ENCODE measurements at regions not wholly inside any gene's neighbourhood (a gene's known extent, or its start where the extent isn't known, plus 50 kb on each side); places are given as distances from the start of the nearest gene placed in this dataset.

DNA sequence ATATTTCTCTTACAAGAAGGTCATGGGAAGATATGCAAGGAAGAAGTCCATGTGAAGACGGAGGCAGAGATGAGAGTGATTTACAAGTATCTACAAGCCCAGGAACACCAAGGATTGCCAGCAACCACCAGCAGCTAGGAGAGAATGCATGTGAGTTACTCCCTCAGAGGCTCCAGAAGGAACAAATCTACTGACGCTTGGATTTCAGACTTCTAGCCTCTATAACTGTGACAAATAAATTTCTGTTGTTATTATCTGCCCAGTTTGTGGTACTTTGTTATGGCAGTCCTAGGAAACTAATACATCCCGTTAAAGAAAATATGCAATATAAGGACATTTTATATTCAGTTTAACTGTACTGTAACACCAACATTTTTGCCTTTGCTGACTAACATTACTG is 283.9 kb downstream of the BCHE start:
- no peaks in the 10 kb centered on the region for H3K36me3 ChIP-seq (replicated peaks in 1 of 2; ENCODE audit: insufficient read depth in 1 of 2, low read depth in 2 of 2)
- DNase-seq, result no peak
- H3K4me1 ChIP-seq, result no peaks in the 10 kb centered on the region
- no peak overlapping the region for H3K27ac ChIP-seq
- no peaks in the 10 kb centered on the region for H3K9me3 ChIP-seq
- TF ChIP-seq POLR2A (IDR thresholded peaks at IDR 0.05), result no peak
- TF ChIP-seq, protein P1, sequence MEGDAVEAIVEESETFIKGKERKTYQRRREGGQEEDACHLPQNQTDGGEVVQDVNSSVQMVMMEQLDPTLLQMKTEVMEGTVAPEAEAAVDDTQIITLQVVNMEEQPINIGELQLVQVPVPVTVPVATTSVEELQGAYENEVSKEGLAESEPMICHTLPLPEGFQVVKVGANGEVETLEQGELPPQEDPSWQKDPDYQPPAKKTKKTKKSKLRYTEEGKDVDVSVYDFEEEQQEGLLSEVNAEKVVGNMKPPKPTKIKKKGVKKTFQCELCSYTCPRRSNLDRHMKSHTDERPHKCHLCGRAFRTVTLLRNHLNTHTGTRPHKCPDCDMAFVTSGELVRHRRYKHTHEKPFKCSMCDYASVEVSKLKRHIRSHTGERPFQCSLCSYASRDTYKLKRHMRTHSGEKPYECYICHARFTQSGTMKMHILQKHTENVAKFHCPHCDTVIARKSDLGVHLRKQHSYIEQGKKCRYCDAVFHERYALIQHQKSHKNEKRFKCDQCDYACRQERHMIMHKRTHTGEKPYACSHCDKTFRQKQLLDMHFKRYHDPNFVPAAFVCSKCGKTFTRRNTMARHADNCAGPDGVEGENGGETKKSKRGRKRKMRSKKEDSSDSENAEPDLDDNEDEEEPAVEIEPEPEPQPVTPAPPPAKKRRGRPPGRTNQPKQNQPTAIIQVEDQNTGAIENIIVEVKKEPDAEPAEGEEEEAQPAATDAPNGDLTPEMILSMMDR (IDR thresholded peaks at IDR 0.05), result no peak
- WGBS, 2 donors, result 84 to 88% methylated on average over 3 of the region's 3 CpGs
- no peaks in the 10 kb centered on the region for H3K27me3 ChIP-seq
- ATAC-seq, result no peak
- no peak overlapping the region for H3K4me3 ChIP-seq
- intact Hi-C loops (cut with DNase I), result no loop called here

DNA sequence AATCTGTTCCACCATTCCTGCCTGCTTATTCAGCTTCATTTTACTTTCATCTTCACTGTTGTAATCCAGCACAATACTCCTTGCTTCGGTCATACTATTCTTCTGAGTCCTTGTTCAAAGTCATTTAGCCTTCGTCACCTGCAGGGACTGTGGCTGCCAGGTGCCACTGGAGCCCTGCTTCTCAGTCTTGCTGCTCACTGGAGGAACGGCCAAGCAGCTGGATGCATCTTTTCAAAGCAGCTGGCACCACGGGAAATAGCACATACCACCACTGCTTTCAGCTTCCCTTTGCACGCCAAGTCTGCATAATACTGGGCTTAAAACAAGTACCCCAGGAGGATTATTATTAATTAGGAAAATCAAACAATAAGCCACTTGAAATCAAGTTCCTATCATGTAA is 287.6 kb downstream of the BCHE start:
- no peaks in the 10 kb centered on the region for H3K9me3 ChIP-seq
- ATAC-seq (no peak), DNase-seq (peak in 2 of 4 donors; percentile 3 to 18)
- intact Hi-C loops (cut with DNase I), result no loop called here
- WGBS, 2 donors, result 48 to 61% methylated on average over 5 of the region's 5 CpGs
- peaks cover 3% of the 10 kb centered on the region for H3K4me1 ChIP-seq
- no peak overlapping the region for H3K27ac ChIP-seq
- H3K27me3 ChIP-seq, result no peaks in the 10 kb centered on the region
- TF ChIP-seq POLR2A (IDR thresholded peaks at IDR 0.05), result no peak
- TF ChIP-seq, protein P1 (IDR thresholded peaks at IDR 0.05), result no peak
- H3K4me3 ChIP-seq, result no peak overlapping the region
- no peaks in the 10 kb centered on the region for H3K36me3 ChIP-seq (replicated peaks in 1 of 2; ENCODE audit: insufficient read depth in 1 of 2, low read depth in 2 of 2)

DNA sequence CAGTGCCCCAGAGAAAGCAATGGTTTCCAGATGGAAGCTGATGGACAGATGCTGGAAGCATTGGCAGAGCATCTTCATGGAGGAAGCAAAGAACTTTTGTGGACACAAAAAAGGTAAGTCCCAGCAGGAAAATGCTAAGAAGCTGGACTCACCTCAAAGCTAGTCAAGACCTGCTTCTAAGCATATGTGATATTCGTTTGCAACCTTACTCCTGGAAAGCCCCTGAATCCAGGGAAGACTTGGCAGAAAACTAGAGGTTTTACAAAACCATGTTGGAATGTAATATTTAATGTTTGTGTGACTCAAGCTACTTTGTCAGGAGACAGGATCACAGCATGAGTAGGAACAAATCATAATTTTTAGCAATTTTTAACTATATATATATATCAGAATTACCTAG is 288.2 kb downstream of the BCHE start:
- Histone ChIP-seq H3K9me3 (no peaks in the 10 kb centered on the region), H3K4me3 (no peak overlapping the region), H3K27me3 (no peaks in the 10 kb centered on the region), H3K36me3 (replicated peaks in 1 of 2; ENCODE audit: insufficient read depth in 1 of 2, low read depth in 2 of 2) (no peaks in the 10 kb centered on the region), H3K4me1 (peaks cover 3% of the 10 kb centered on the region), H3K27ac (no peak overlapping the region)
- WGBS, 2 donors, result 40 to 63% methylated on average over 1 of the region's 1 CpG
- intact Hi-C loops (cut with DNase I), result no loop called here
- DNase-seq (no peak), ATAC-seq (no peak)
- TF ChIP-seq POLR2A (IDR thresholded peaks at IDR 0.05), result no peak
- TF ChIP-seq, protein P1 (IDR thresholded peaks at IDR 0.05), result no peak

DNA sequence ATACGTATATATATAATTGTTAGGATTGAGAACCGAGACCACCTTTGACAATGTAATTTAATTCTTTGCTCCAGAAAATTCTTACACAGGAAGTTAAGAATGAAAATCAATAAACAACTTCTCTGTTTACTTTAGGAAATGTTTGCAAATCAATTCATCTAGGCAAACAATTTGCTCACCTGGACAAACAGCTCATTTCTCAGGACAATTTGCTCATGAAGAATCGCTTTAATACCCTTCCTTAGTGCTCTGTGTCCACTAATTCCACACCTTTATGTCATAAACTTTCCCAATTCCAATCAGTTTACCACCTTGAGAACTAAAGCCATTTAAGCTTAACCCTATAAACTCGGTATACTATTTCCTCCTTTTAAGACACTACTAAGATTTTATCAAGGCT is 292.2 kb downstream of the BCHE start:
- WGBS, 2 donors, result 39 to 42% methylated on average over 4 of the region's 4 CpGs
- H3K27ac ChIP-seq, result no peak overlapping the region
- no peak for DNase-seq
- no peaks in the 10 kb centered on the region for H3K9me3 ChIP-seq
- no peak overlapping the region for H3K4me3 ChIP-seq
- H3K36me3 ChIP-seq (replicated peaks in 1 of 2; ENCODE audit: insufficient read depth in 1 of 2, low read depth in 2 of 2), result no peaks in the 10 kb centered on the region
- TF ChIP-seq, protein P1 (IDR thresholded peaks at IDR 0.05), result no peak
- TF ChIP-seq POLR2A (IDR thresholded peaks at IDR 0.05), result no peak
- peaks cover 3% of the 10 kb centered on the region for H3K4me1 ChIP-seq
- no peak for ATAC-seq
- no peaks in the 10 kb centered on the region for H3K27me3 ChIP-seq
- intact Hi-C loops (cut with DNase I), result no loop called here

DNA sequence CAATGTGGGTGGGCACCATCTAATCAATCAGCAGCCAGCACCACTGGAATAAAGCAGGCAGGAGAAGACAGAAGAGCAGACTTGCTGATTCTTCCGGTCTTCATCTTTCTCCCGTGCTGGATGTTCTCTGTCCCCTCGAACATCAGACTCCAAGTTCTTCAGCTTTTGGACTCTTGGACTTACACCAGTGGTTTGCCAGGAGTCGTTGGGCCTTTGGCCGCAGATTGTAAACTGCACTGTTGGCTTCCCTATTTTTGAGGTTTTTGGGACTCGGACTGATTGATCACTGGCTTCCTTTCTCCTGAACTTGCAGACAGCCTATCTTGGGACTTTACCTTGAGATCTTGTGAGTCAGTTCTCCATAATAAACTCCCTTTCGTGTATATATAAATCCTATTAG is 292.8 kb downstream of the BCHE start:
- Histone ChIP-seq H3K4me3 (no peak overlapping the region), H3K36me3 (replicated peaks in 1 of 2; ENCODE audit: insufficient read depth in 1 of 2, low read depth in 2 of 2) (no peaks in the 10 kb centered on the region), H3K4me1 (peaks cover 3% of the 10 kb centered on the region), H3K27ac (no peak overlapping the region), H3K27me3 (no peaks in the 10 kb centered on the region), H3K9me3 (no peaks in the 10 kb centered on the region)
- ATAC-seq (no peak), DNase-seq (no peak)
- 85 to 93% methylated on average over 7 of the region's 7 CpGs for WGBS, 2 donors
- no peak for TF ChIP-seq POLR2A (IDR thresholded peaks at IDR 0.05)
- TF ChIP-seq, protein P1 (IDR thresholded peaks at IDR 0.05), result no peak
- intact Hi-C loops (cut with DNase I), result no loop called here
